ENCODE measurements at regions not wholly inside any gene's neighbourhood (a gene's known extent, or its start where the extent isn't known, plus 50 kb on each side); places are given as distances from the start of the nearest gene placed in this dataset.

GRCh38 chr2:103512442-103512841, 750.6 kb downstream of the TMEM182 start:
- TF ChIP-seq, protein P1, sequence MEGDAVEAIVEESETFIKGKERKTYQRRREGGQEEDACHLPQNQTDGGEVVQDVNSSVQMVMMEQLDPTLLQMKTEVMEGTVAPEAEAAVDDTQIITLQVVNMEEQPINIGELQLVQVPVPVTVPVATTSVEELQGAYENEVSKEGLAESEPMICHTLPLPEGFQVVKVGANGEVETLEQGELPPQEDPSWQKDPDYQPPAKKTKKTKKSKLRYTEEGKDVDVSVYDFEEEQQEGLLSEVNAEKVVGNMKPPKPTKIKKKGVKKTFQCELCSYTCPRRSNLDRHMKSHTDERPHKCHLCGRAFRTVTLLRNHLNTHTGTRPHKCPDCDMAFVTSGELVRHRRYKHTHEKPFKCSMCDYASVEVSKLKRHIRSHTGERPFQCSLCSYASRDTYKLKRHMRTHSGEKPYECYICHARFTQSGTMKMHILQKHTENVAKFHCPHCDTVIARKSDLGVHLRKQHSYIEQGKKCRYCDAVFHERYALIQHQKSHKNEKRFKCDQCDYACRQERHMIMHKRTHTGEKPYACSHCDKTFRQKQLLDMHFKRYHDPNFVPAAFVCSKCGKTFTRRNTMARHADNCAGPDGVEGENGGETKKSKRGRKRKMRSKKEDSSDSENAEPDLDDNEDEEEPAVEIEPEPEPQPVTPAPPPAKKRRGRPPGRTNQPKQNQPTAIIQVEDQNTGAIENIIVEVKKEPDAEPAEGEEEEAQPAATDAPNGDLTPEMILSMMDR (IDR thresholded peaks at IDR 0.05): no peak
- TF ChIP-seq POLR2A (IDR thresholded peaks at IDR 0.05): no peak
